GM12878 (cell line): ENCODE measurements at regions not wholly inside any gene's neighbourhood (a gene's known extent, or its start where the extent isn't known, plus 50 kb on each side); places are given as distances from the start of the nearest gene placed in this dataset.

ENCODE experiments used
- ATAC-seq: fragments of 200-7000 bp; cut with Tn5 transposase; 3 replicates; pipeline ENCODE4 v1.9.1; 2020; ENCODE audit warnings: mild to moderate bottlenecking, moderate library complexity
- BruUV-seq: library from RNA; stranded (reverse); fragments of 400-500 nt; replicated peaks from 2 replicates; lab custom pipeline; 2021; lab: Mats Ljungman, UMichigan
- CTCF ChIA-PET: fragments of 300-600 bp; sonication (Branson Sonifier 250); formaldehyde crosslinking; extraction: SDS; loops from one replicate; lab custom pipeline; 2021; ENCODE audit warnings: inconsistent platforms; lab: Yijun Ruan, JAX
- POLR2A ChIA-PET: fragments of 350-600 bp; formaldehyde crosslinking; extraction: SDS; loops from one replicate; lab custom pipeline; 2021; ENCODE audit warnings: inconsistent platforms; lab: Charles Lee
- RAD21 ChIA-PET: fragments of 300-600 bp; sonication (Branson Sonifier 250); formaldehyde crosslinking; loops from one replicate; lab custom pipeline; 2023; ENCODE audit warnings: antibody characterized with exemption; ENCODE audit not compliant: unreplicated experiment; lab: Charles Lee
- SMC1A ChIA-PET: fragments of 300-600 bp; sonication (Branson Sonifier 250); formaldehyde crosslinking; loops from one replicate; lab custom pipeline; 2023; ENCODE audit not compliant: unreplicated experiment, uncharacterized antibody; lab: Charles Lee
- DNase-seq: peaks from one replicate; pipeline ENCODE4 v3.0.0-alpha.2; 2011; ENCODE audit warnings: low read depth, low spot score
- FAIRE-seq: peaks from 3 replicates; lab custom pipeline; 2011; peaks lifted over from hg19 to GRCh38; lab: Jason Lieb, UNC
- H2AFZ ChIP-seq: 2 replicates; pipeline ENCODE4 v1.6.0; 2011; ENCODE audit warnings: low read depth, low read length, control low read depth; ENCODE audit not compliant: control insufficient read depth
- H3K27ac ChIP-seq: 2 replicates; pipeline ENCODE4 v1.5.1; 2011; ENCODE audit warnings: control low read depth; ENCODE audit not compliant: control insufficient read depth, insufficient read depth
- H3K27me3 ChIP-seq, 2 experiments: replicated peaks in 1 of 2; 2 replicates each; pipeline versions ENCODE4 v1.6.0 to v1.6.1; 2011; ENCODE audit warnings: low read length in 1 of 2; ENCODE audit not compliant: control insufficient read depth in 2 of 2, insufficient read depth in 2 of 2
- H3K36me3 ChIP-seq, 2 experiments: 2 replicates each; pipeline ENCODE4 v1.5.1; 2011; ENCODE audit warnings: low read length in 1 of 2; ENCODE audit not compliant: control insufficient read depth in 2 of 2, insufficient read depth in 2 of 2
- H3K4me1 ChIP-seq: 2 replicates; pipeline ENCODE4 v1.6.1; 2011; ENCODE audit warnings: mild to moderate bottlenecking, low read length, moderate library complexity, mixed read lengths; ENCODE audit not compliant: control insufficient read depth, insufficient read depth
- H3K4me2 ChIP-seq: 2 replicates; pipeline ENCODE4 v1.6.0; 2011; ENCODE audit warnings: control low read depth; ENCODE audit not compliant: control insufficient read depth, insufficient read depth
- H3K4me3 ChIP-seq: fragments of 200-600 bp; sonication (generic); 2 replicates; pipeline ENCODE4 v1.5.1; 2016
- H3K79me2 ChIP-seq: 2 replicates; pipeline ENCODE4 v1.6.0; 2011; ENCODE audit warnings: low read length; ENCODE audit not compliant: control insufficient read depth, insufficient read depth
- H3K9ac ChIP-seq: 2 replicates; pipeline ENCODE4 v1.8.0; 2011; ENCODE audit warnings: low read length, control low read depth, mixed read lengths; ENCODE audit not compliant: control insufficient read depth, insufficient read depth
- H3K9me3 ChIP-seq: replicated peaks from 3 replicates; pipeline ENCODE4 v1.5.1; 2011; ENCODE audit warnings: mild to moderate bottlenecking, low read length; ENCODE audit not compliant: control insufficient read depth, insufficient read depth
- H4K20me1 ChIP-seq: 2 replicates; pipeline ENCODE4 v1.6.0; 2011; ENCODE audit not compliant: control insufficient read depth, insufficient read depth
- CHD1 ChIP-seq: IDR thresholded peaks from 2 replicates; pipeline ENCODE4 v1.6.1; 2012; ENCODE audit warnings: low read depth, low read length, improper control_type of control experiment
- E2F4 ChIP-seq: IDR thresholded peaks from 2 replicates; pipeline ENCODE4 v1.6.1; 2012; ENCODE audit warnings: low read depth, low read length, improper control_type of control experiment
- FOXM1 ChIP-seq: IDR thresholded peaks from 2 replicates; pipeline ENCODE4 v1.6.1; 2012; ENCODE audit warnings: low read depth, mild to moderate bottlenecking, inconsistent platforms, low read length, moderate library complexity
- HDGF ChIP-seq: fragments of 450-650 bp; IDR thresholded peaks from 2 replicates; pipeline ENCODE4 v1.6.1; 2016; ENCODE audit warnings: antibody characterized with exemption
- RAD51 ChIP-seq: fragments of 450-650 bp; IDR thresholded peaks from 2 replicates; pipeline ENCODE4 v1.6.1; 2016; ENCODE audit warnings: moderate library complexity, mild to moderate bottlenecking, inconsistent platforms
- RFX5 ChIP-seq: IDR thresholded peaks from 2 replicates; pipeline ENCODE4 v1.6.1; 2011; ENCODE audit warnings: low read depth, low read length, improper control_type of control experiment
- SPI1 ChIP-seq: IDR thresholded peaks from 2 replicates; pipeline ENCODE4 v1.6.1; 2011; ENCODE audit warnings: low read depth, mild to moderate bottlenecking, low read length, moderate library complexity, borderline replicate concordance; ENCODE audit not compliant: insufficient read depth
- SUPT20H ChIP-seq: IDR thresholded peaks from 2 replicates; pipeline ENCODE4 v1.6.1; 2011; ENCODE audit warnings: low read depth, mild to moderate bottlenecking, low read length, moderate library complexity, borderline replicate concordance; ENCODE audit not compliant: control insufficient read depth
- WGBS: methylation state at CpG from one replicate; pipeline ENCODE4 v1.1.6; 2016; ENCODE audit warnings: low lambda C conversion rate; ENCODE audit not compliant: insufficient replicate concordance, insufficient coverage; ENCODE audit errors: missing lambda C conversion rate; 5-methylcytosine and 5-hydroxymethylcytosine counted together
- in situ Hi-C: fragments of 300-500 bp; cut with MboI; formaldehyde crosslinking; loops from 9 replicates; pipeline ENCODE4 v1.14.3; 2018; ENCODE audit warnings: mixed read lengths
- intact Hi-C: fragments of 100-400 bp; cut with micrococcal nuclease; formaldehyde crosslinking; loops from one replicate; pipeline ENCODE4 v1.14.2; 2022; ENCODE audit not compliant: unreplicated experiment

- Histone ChIP-seq H3K27me3 (no peaks in the 10 kb centered on the region; a peak in 1 of 4 replicates), H4K20me1 (no peaks in the 10 kb centered on the region), H3K4me3 (no peak overlapping the region), H3K4me2 (no peak overlapping the region), H2AFZ (no peak overlapping the region), H3K27ac (no peak overlapping the region), H3K9me3 (no peaks in the 10 kb centered on the region), H3K79me2 (no peaks in the 10 kb centered on the region), H3K36me3 (no peaks in the 10 kb centered on the region), H3K4me1 (no peaks in the 10 kb centered on the region), H3K9ac (no peak overlapping the region)
- no TSS peak for BruUV-seq
- SMC1A ChIA-PET, result interaction anchor here (0.6 to 0.7 kb wide), 2 partner anchors 12 to 60 kb away, joined by 3 to 4 read pairs; no protein-coding TSS in a partner anchor
- FAIRE-seq, result no peak
- TF ChIP-seq RFX5 (no peak), HDGF (no peak)
- no peak for ATAC-seq
- RAD21 ChIA-PET, result no interaction called here
- WGBS, result 28% methylated on average over 5 of the region's 5 CpGs
- DNase-seq, result no peak
- POLR2A ChIA-PET, result no interaction called here
- in situ Hi-C loops, result no loop called here
- intact Hi-C loops, result no loop called here
- CTCF ChIA-PET, result no interaction called here
Observed at GRCh38 chr18:6493194-6493593, 78.5 kb upstream of the L3MBTL4 start.

GRCh38 chr18:6495536-6495935, 80.8 kb upstream of the L3MBTL4 start:
- H3K27ac ChIP-seq, result no peak overlapping the region
- H3K9me3 ChIP-seq, result no peaks in the 10 kb centered on the region
- H3K36me3 ChIP-seq, result no peaks in the 10 kb centered on the region
- H3K4me2 ChIP-seq, result no peak overlapping the region
- in situ Hi-C loops (no loop called here), intact Hi-C loops (no loop called here)
- DNase-seq (no peak), ATAC-seq (no peak), FAIRE-seq (no peak)
- SMC1A ChIA-PET, result no interaction called here
- H3K27me3 ChIP-seq, result no peaks in the 10 kb centered on the region; a peak in 1 of 4 replicates
- H3K4me1 ChIP-seq, result no peaks in the 10 kb centered on the region
- H4K20me1 ChIP-seq, result no peaks in the 10 kb centered on the region
- H2AFZ ChIP-seq, result no peak overlapping the region
- WGBS, result 5% methylated on average over 5 of the region's 5 CpGs
- H3K9ac ChIP-seq, result no peak overlapping the region
- H3K4me3 ChIP-seq, result no peak overlapping the region
- H3K79me2 ChIP-seq, result no peaks in the 10 kb centered on the region
- no peak for TF ChIP-seq RAD51
- TF ChIP-seq FOXM1, result no peak
- no peak for TF ChIP-seq SPI1
- no peak for TF ChIP-seq E2F4
- TF ChIP-seq CHD1, result no peak
- no peak for TF ChIP-seq SUPT20H
- POLR2A ChIA-PET, result no interaction called here
- no TSS peak for BruUV-seq
- RAD21 ChIA-PET, result no interaction called here
- CTCF ChIA-PET, result no interaction called here
